RWPE1 (cell line): ENCODE measurements at regions not wholly inside any gene's neighbourhood (a gene's known extent, or its start where the extent isn't known, plus 50 kb on each side); places are given as distances from the start of the nearest gene placed in this dataset.

Experiments used
- CTCF ChIA-PET: fragments of 350-600 bp; sonication (Branson Sonifier 250); formaldehyde crosslinking; extraction: SDS; loops from one replicate; lab custom pipeline; 2021; lab: Yijun Ruan, JAX
- POLR2A ChIA-PET: fragments of 400-600 bp; formaldehyde crosslinking; extraction: SDS; loops from one replicate; lab custom pipeline; 2020; ENCODE audit warnings: antibody characterized with exemption; ENCODE audit not compliant: low non-redundant PET; lab: Yijun Ruan, JAX
- DNase-seq: peaks from one replicate; pipeline ENCODE4 v3.0.0; 2012; ENCODE audit warnings: low spot score
- H3K27ac ChIP-seq: fragments of 450-650 bp; 2 replicates; pipeline ENCODE4 v1.5.1; 2017
- CTCF ChIP-seq: fragments of 450-650 bp; conservative IDR thresholded peaks from 2 replicates; pipeline ENCODE4 v1.5.1; 2017; ENCODE audit warnings: low read depth, mild to moderate bottlenecking

- POLR2A ChIA-PET: no interaction called here
- DNase-seq: no peak
Observed at GRCh38 chr13:111861319-111861718, 205.6 kb upstream of the SOX1 start.

GRCh38 chr13:111861766-111862366, 205.1 kb upstream of the SOX1 start:
- TF ChIP-seq CTCF: no peak
- ChIA-PET POLR2A (no interaction called here), CTCF (no interaction called here)
- DNase-seq: no peak
- H3K27ac ChIP-seq: no peak overlapping the region

More at GRCh38 chr13:111861319-111861718, 205.6 kb upstream of the SOX1 start:
- no peak overlapping the region for H3K27ac ChIP-seq
- TF ChIP-seq CTCF: no peak
- CTCF ChIA-PET: no interaction called here

- no peak overlapping the region for H3K27ac ChIP-seq
- CTCF ChIA-PET: interaction anchor here (0.6 kb wide), 1 partner anchor 47 kb away, joined by 3 read pairs; no protein-coding TSS in a partner anchor
- POLR2A ChIA-PET: no interaction called here
- TF ChIP-seq CTCF: no peak
- DNase-seq: no peak
Observed at GRCh38 chr13:111862836-111863815, 203.8 kb upstream of the SOX1 start.

- H3K27ac ChIP-seq: no peak overlapping the region
- no peak for DNase-seq
- CTCF ChIA-PET: no interaction called here
- POLR2A ChIA-PET: no interaction called here
- no peak for TF ChIP-seq CTCF
Observed at GRCh38 chr13:111864566-111864965, 202.4 kb upstream of the SOX1 start.

- no peak for TF ChIP-seq CTCF
- ChIA-PET CTCF (no interaction called here), POLR2A (no interaction called here)
- no peak overlapping the region for H3K27ac ChIP-seq
- no peak for DNase-seq
Observed at GRCh38 chr13:111865046-111865445, 201.9 kb upstream of the SOX1 start.

- no peak overlapping the region for H3K27ac ChIP-seq
- CTCF ChIA-PET: interaction anchor here (0.6 kb wide), 1 partner anchor 234 kb away, joined by 3 read pairs; no protein-coding TSS in a partner anchor
- POLR2A ChIA-PET: no interaction called here
- TF ChIP-seq CTCF: no peak
- no peak for DNase-seq
Observed at GRCh38 chr13:111865826-111866225, 201.1 kb upstream of the SOX1 start.
